ENCODE measurements at regions not wholly inside any gene's neighbourhood (a gene's known extent, or its start where the extent isn't known, plus 50 kb on each side); places are given as distances from the start of the nearest gene placed in this dataset.

DNA sequence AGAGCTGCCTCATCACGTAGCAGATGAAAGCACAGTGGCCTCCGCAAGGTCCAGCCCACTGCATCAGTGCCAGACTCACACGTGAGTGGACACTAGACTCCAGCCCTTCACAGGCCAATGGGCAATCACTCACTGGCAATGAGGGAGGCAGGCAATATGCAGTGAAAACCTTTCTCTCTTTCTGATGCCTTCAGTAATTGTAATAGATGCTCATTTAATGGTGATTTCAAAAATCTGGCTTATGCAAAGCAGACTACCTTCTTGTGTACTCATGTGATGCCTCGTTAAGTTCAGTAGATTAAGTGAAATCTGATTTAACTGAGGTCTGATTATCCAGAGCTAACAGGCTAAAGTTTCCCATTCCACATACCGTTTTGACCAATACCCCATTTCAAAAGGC lies 546.9 kb downstream of the MIAT start:
- intact Hi-C loops (cut with micrococcal nuclease) = no loop called here
- H3K4me3 ChIP-seq (ENCODE audit: control extremely low read depth in 1 of 5, extremely low read depth in 1 of 5, insufficient read depth in 1 of 5, low read depth in 2 of 5, low read length in 4 of 5) = no peak overlapping the region

DNA sequence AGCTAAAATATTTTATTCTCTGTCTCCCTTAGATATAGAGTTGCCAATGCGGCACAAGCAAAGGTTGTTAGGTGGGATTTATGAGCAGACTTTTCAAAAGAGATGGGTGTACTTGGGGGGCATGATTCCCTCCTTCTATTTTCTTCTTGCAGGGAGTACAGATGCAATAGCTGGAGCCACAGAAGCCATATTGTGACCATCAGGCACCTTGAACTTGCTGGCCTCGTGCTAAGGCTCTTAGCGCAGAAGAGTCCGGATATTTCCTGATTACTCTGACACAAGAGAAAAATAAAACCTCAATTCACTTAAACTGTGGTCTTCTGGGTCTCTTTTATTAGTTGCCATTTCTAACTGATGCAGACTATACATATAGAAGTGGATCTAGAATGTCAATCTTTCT lies 547.4 kb downstream of the MIAT start:
- peaks cover 0 to 3% (median 0%) of the 10 kb centered on the region in 3 donors for H3K9me3 ChIP-seq (ENCODE audit: control extremely low read depth in 1 of 3, control insufficient read depth in 2 of 3, insufficient read depth in 1 of 3, low read length in 2 of 3)
- DNase-seq (no peak), ATAC-seq (ENCODE audit: low read depth) (no peak)
- no peaks in the 10 kb centered on the region for H3K36me3 ChIP-seq (replicated peaks in 1 of 2; ENCODE audit: control extremely low read depth in 1 of 2, control insufficient read depth in 1 of 2, extremely low read depth in 1 of 2, insufficient read depth in 2 of 2, low read length in 1 of 2)
- H3K4me2 ChIP-seq (replicated peaks; ENCODE audit: low read depth, low read length, poor library complexity, severe bottlenecking) = no peak overlapping the region
- H3K9ac ChIP-seq (ENCODE audit: low read length) = no peak overlapping the region
- H3K4me3 ChIP-seq (ENCODE audit: control extremely low read depth in 1 of 5, extremely low read depth in 1 of 5, insufficient read depth in 1 of 5, low read depth in 2 of 5, low read length in 4 of 5) = no peak overlapping the region
- no peak overlapping the region for H3K4me3 Mint-ChIP-seq
- no peaks in the 10 kb centered on the region for H3K79me2 ChIP-seq (ENCODE audit: control insufficient read depth, insufficient read depth, low read length)
- H4K20me1 ChIP-seq (ENCODE audit: control insufficient read depth, insufficient read depth, low read length, poor library complexity, severe bottlenecking) = no peaks in the 10 kb centered on the region
- no peaks in the 10 kb centered on the region for H3K9me3 Mint-ChIP-seq (ENCODE audit: insufficient read depth)
- H3K27ac ChIP-seq (ENCODE audit: low read length in 2 of 2) = no peak overlapping the region
- ChIA-PET CTCF (no interaction called here), POLR2A (no interaction called here)
- intact Hi-C loops (cut with micrococcal nuclease) = no loop called here
- H3K27me3 ChIP-seq (replicated peaks in 1 of 4; ENCODE audit: control extremely low read depth in 1 of 4, control insufficient read depth in 3 of 4, insufficient read depth in 4 of 4, low read length in 3 of 4) = no peaks in the 10 kb centered on the region
- WGBS (ENCODE audit: insufficient coverage) = 100% methylated on average over 1 of the region's 4 CpGs
- H3K27me3 Mint-ChIP-seq = peaks cover 11% of the 10 kb centered on the region
- no peak for TF ChIP-seq EZH2 (IDR thresholded peaks at IDR 0.05; ENCODE audit: borderline replicate concordance, insufficient read depth, low read depth, low read length, poor library complexity, severe bottlenecking)
- TF ChIP-seq, protein P1, sequence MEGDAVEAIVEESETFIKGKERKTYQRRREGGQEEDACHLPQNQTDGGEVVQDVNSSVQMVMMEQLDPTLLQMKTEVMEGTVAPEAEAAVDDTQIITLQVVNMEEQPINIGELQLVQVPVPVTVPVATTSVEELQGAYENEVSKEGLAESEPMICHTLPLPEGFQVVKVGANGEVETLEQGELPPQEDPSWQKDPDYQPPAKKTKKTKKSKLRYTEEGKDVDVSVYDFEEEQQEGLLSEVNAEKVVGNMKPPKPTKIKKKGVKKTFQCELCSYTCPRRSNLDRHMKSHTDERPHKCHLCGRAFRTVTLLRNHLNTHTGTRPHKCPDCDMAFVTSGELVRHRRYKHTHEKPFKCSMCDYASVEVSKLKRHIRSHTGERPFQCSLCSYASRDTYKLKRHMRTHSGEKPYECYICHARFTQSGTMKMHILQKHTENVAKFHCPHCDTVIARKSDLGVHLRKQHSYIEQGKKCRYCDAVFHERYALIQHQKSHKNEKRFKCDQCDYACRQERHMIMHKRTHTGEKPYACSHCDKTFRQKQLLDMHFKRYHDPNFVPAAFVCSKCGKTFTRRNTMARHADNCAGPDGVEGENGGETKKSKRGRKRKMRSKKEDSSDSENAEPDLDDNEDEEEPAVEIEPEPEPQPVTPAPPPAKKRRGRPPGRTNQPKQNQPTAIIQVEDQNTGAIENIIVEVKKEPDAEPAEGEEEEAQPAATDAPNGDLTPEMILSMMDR (IDR thresholded peaks at IDR 0.05) = no peak
- H3K4me1 ChIP-seq (ENCODE audit: control insufficient read depth in 2 of 2, insufficient read depth in 2 of 2, low read length in 2 of 2) = no peaks in the 10 kb centered on the region
- H3K4me1 Mint-ChIP-seq = no peaks in the 10 kb centered on the region
- no peak overlapping the region for H3K27ac Mint-ChIP-seq
- no peak overlapping the region for H2AFZ ChIP-seq (ENCODE audit: insufficient read depth, low read depth, low read length, poor library complexity, severe bottlenecking)

More for the DNA sequence above, 546.9 kb downstream of the MIAT start:
- 82% methylated on average over 3 of the region's 5 CpGs for WGBS (ENCODE audit: insufficient coverage)
- no peak for ATAC-seq (ENCODE audit: low read depth)
- no peak for DNase-seq
- Mint-ChIP-seq H3K27me3 (peaks cover 13% of the 10 kb centered on the region), H3K4me3 (no peak overlapping the region), H3K27ac (no peak overlapping the region), H3K9me3 (ENCODE audit: insufficient read depth) (no peaks in the 10 kb centered on the region), H3K4me1 (no peaks in the 10 kb centered on the region)
- ChIA-PET POLR2A (no interaction called here), CTCF (no interaction called here)
- Histone ChIP-seq H3K9ac (ENCODE audit: low read length) (no peak overlapping the region), H3K4me2 (replicated peaks; ENCODE audit: low read depth, low read length, poor library complexity, severe bottlenecking) (no peak overlapping the region), H4K20me1 (ENCODE audit: control insufficient read depth, insufficient read depth, low read length, poor library complexity, severe bottlenecking) (no peaks in the 10 kb centered on the region), H3K4me1 (ENCODE audit: control insufficient read depth in 2 of 2, insufficient read depth in 2 of 2, low read length in 2 of 2) (no peaks in the 10 kb centered on the region), H3K9me3 (ENCODE audit: control extremely low read depth in 1 of 3, control insufficient read depth in 2 of 3, insufficient read depth in 1 of 3, low read length in 2 of 3) (peaks cover 0 to 3% (median 0%) of the 10 kb centered on the region in 3 donors), H3K36me3 (replicated peaks in 1 of 2; ENCODE audit: control extremely low read depth in 1 of 2, control insufficient read depth in 1 of 2, extremely low read depth in 1 of 2, insufficient read depth in 2 of 2, low read length in 1 of 2) (no peaks in the 10 kb centered on the region), H2AFZ (ENCODE audit: insufficient read depth, low read depth, low read length, poor library complexity, severe bottlenecking) (no peak overlapping the region), H3K27me3 (replicated peaks in 1 of 4; ENCODE audit: control extremely low read depth in 1 of 4, control insufficient read depth in 3 of 4, insufficient read depth in 4 of 4, low read length in 3 of 4) (no peaks in the 10 kb centered on the region), H3K79me2 (ENCODE audit: control insufficient read depth, insufficient read depth, low read length) (no peaks in the 10 kb centered on the region), H3K27ac (ENCODE audit: low read length in 2 of 2) (no peak overlapping the region)
- TF ChIP-seq EZH2 (IDR thresholded peaks at IDR 0.05; ENCODE audit: borderline replicate concordance, insufficient read depth, low read depth, low read length, poor library complexity, severe bottlenecking) = no peak
- TF ChIP-seq, protein P1 (IDR thresholded peaks at IDR 0.05) = no peak
